ENCODE measurements at regions not wholly inside any gene's neighbourhood (a gene's known extent, or its start where the extent isn't known, plus 50 kb on each side); places are given as distances from the start of the nearest gene placed in this dataset.

GRCh38 chr2:2517399-2517798 lies 186.3 kb upstream of the MYT1L start:
- WGBS, 4 donors: 81 to 100% (median 93%) methylated on average over 1 to 2 of the region's 2 CpGs
- no peaks in the 10 kb centered on the region for H3K36me3 ChIP-seq (replicated peaks in 1 of 2)
- no peak for DNase-seq
- no peak overlapping the region for H3K27ac ChIP-seq
- intact Hi-C loops (cut with DNase I): no loop called here
- H3K9me3 ChIP-seq (replicated peaks in 1 of 3): no peaks in the 10 kb centered on the region
- no peaks in the 10 kb centered on the region for H3K27me3 ChIP-seq
- no peak overlapping the region for H3K4me3 ChIP-seq
- H3K4me1 ChIP-seq (replicated peaks in 1 of 2): no peaks in the 10 kb centered on the region
- TF ChIP-seq CTCF (IDR thresholded peaks at IDR 0.05) (no peak), POLR2A (IDR thresholded peaks at IDR 0.05) (no peak)

- Histone ChIP-seq H3K4me3 (no peak overlapping the region), H3K9me3 (replicated peaks in 1 of 3) (no peaks in the 10 kb centered on the region), H3K27ac (no peak overlapping the region), H3K27me3 (no peaks in the 10 kb centered on the region), H3K36me3 (replicated peaks in 1 of 2) (no peaks in the 10 kb centered on the region), H3K4me1 (replicated peaks in 1 of 2) (no peaks in the 10 kb centered on the region)
- no peak for TF ChIP-seq POLR2A (IDR thresholded peaks at IDR 0.05)
- no peak for TF ChIP-seq CTCF (IDR thresholded peaks at IDR 0.05)
- 79 to 93% (median 87%) methylated on average over 13 to 14 of the region's 14 CpGs for WGBS, 4 donors
- DNase-seq: no peak
- intact Hi-C loops (cut with DNase I): no loop called here
Measured at GRCh38 chr2:2516386-2516785, 185.3 kb upstream of the MYT1L start.

- Histone ChIP-seq H3K27ac (no peak overlapping the region), H3K9me3 (replicated peaks in 1 of 3) (no peaks in the 10 kb centered on the region), H3K36me3 (replicated peaks in 1 of 2) (no peaks in the 10 kb centered on the region), H3K4me1 (replicated peaks in 1 of 2) (no peaks in the 10 kb centered on the region), H3K4me3 (no peak overlapping the region), H3K27me3 (no peaks in the 10 kb centered on the region)
- whole genome bisulfite sequencing, 4 donors: 80 to 87% (median 85%) methylated on average over 10 of the region's 10 CpGs
- no peak for DNase-seq
- intact Hi-C loops (cut with DNase I): no loop called here
- TF ChIP-seq CTCF (IDR thresholded peaks at IDR 0.05): no peak
- TF ChIP-seq POLR2A (IDR thresholded peaks at IDR 0.05): no peak
Measured at GRCh38 chr2:2512931-2513330, 181.9 kb upstream of the MYT1L start.

- no peak for DNase-seq
- no peaks in the 10 kb centered on the region for H3K27me3 ChIP-seq
- H3K9me3 ChIP-seq (replicated peaks in 1 of 3): no peaks in the 10 kb centered on the region
- intact Hi-C loops (cut with DNase I): no loop called here
- no peaks in the 10 kb centered on the region for H3K36me3 ChIP-seq (replicated peaks in 1 of 2)
- no peak for TF ChIP-seq CTCF (IDR thresholded peaks at IDR 0.05)
- no peak for TF ChIP-seq POLR2A (IDR thresholded peaks at IDR 0.05)
- H3K27ac ChIP-seq: no peak overlapping the region
- WGBS, 4 donors: 53 to 81% (median 75%) methylated on average over 5 to 20 of the region's 20 CpGs
- no peak overlapping the region for H3K4me3 ChIP-seq
- H3K4me1 ChIP-seq (replicated peaks in 1 of 2): no peaks in the 10 kb centered on the region
Measured at GRCh38 chr2:2507417-2507997, 176.4 kb upstream of the MYT1L start.
